ENCODE measurements at regions not wholly inside any gene's neighbourhood (a gene's known extent, or its start where the extent isn't known, plus 50 kb on each side); places are given as distances from the start of the nearest gene placed in this dataset.
"Not testable (repeated sequence)": the region's sequence is repeated elsewhere in the genome, so short reads cannot be mapped to it uniquely, and the experiment has no call there.

GRCh38 chr18:49722477-49722876, 90.9 kb downstream of the ACAA2 start:
- TF ChIP-seq CTCF (IDR thresholded peaks at IDR 0.05; ENCODE audit: unreplicated experiment), result no peak
- DNase-seq (ENCODE audit: unreplicated experiment), result no peak
- Mint-ChIP-seq H3K4me3 (ENCODE audit: unreplicated experiment) (no peak overlapping the region), H3K9me3 (ENCODE audit: unreplicated experiment) (peaks cover 5% of the 10 kb centered on the region), H3K27ac (ENCODE audit: low read depth, unreplicated experiment) (no peak overlapping the region), H3K36me3 (ENCODE audit: insufficient read depth, unreplicated experiment) (no peaks in the 10 kb centered on the region), H3K4me1 (ENCODE audit: insufficient read depth, unreplicated experiment) (no peaks in the 10 kb centered on the region), H3K27me3 (ENCODE audit: insufficient read depth, unreplicated experiment) (no peaks in the 10 kb centered on the region)
- intact Hi-C loops (cut with micrococcal nuclease), result no loop called here
- BruUV-seq (replicated peaks), result no TSS peak
- CTCF ChIA-PET, result interaction anchor here (0.9 kb wide), 1 partner anchor 106 kb away, joined by 5 read pairs; no protein-coding TSS in a partner anchor
- POLR2A ChIA-PET, result interaction anchor here (0.7 to 1.0 kb wide), 2 partner anchors 9 to 66 kb away, joined by 3 read pairs; no protein-coding TSS in a partner anchor

GRCh38 chr18:49721981-49722380, 91.4 kb downstream of the ACAA2 start:
- no peak overlapping the region for H3K4me3 Mint-ChIP-seq (ENCODE audit: unreplicated experiment)
- no peaks in the 10 kb centered on the region for H3K4me1 Mint-ChIP-seq (ENCODE audit: insufficient read depth, unreplicated experiment)
- POLR2A ChIA-PET, result interaction anchor here (0.7 to 1.0 kb wide), 3 partner anchors 7 to 65 kb away, joined by 3 to 4 read pairs (median 3); no protein-coding TSS in a partner anchor
- BruUV-seq (replicated peaks), result no TSS peak
- no peak overlapping the region for H3K27ac Mint-ChIP-seq (ENCODE audit: low read depth, unreplicated experiment)
- H3K27me3 Mint-ChIP-seq (ENCODE audit: insufficient read depth, unreplicated experiment), result no peaks in the 10 kb centered on the region
- H3K36me3 Mint-ChIP-seq (ENCODE audit: insufficient read depth, unreplicated experiment), result no peaks in the 10 kb centered on the region
- CTCF ChIA-PET, result interaction anchor here (0.9 to 1.2 kb wide), 2 partner anchors 9 to 105 kb away, joined by 3 to 5 read pairs; no protein-coding TSS in a partner anchor
- intact Hi-C loops (cut with micrococcal nuclease), result no loop called here
- H3K9me3 Mint-ChIP-seq (ENCODE audit: unreplicated experiment), result peaks cover 6% of the 10 kb centered on the region
- TF ChIP-seq CTCF (IDR thresholded peaks at IDR 0.05; ENCODE audit: unreplicated experiment), result no peak
- no peak for DNase-seq (ENCODE audit: unreplicated experiment)

DNA sequence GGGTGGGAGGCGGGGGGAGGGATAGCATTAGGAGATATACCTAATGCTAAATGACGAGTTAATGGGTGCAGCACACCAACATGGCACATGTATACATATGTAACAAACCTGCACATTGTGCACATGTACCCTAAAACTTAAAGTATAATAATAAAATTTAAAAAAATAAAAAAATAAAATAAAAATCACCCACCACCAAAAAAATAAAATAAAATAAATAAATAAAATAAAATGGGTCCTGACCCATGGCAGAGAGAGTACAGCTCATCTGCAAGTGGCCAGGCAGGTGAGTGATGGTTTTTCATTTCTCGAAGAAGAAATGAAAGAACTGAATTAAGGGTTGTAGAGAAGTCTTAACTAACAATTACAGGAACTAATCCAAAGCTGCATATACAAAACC, 92.4 kb downstream of the ACAA2 start:
- H3K4me1 Mint-ChIP-seq (ENCODE audit: insufficient read depth, unreplicated experiment); DNase-seq (ENCODE audit: unreplicated experiment); H3K27ac Mint-ChIP-seq (ENCODE audit: low read depth, unreplicated experiment); POLR2A ChIA-PET; BruUV-seq (replicated peaks); H3K27me3 Mint-ChIP-seq (ENCODE audit: insufficient read depth, unreplicated experiment); H3K9me3 Mint-ChIP-seq (ENCODE audit: unreplicated experiment); intact Hi-C loops (cut with micrococcal nuclease); H3K4me3 Mint-ChIP-seq (ENCODE audit: unreplicated experiment); H3K36me3 Mint-ChIP-seq (ENCODE audit: insufficient read depth, unreplicated experiment): not testable (repeated sequence)
- CTCF ChIA-PET, result interaction anchor here (1.2 kb wide), 1 partner anchor 10 kb away, joined by 3 read pairs; no protein-coding TSS in a partner anchor

DNA sequence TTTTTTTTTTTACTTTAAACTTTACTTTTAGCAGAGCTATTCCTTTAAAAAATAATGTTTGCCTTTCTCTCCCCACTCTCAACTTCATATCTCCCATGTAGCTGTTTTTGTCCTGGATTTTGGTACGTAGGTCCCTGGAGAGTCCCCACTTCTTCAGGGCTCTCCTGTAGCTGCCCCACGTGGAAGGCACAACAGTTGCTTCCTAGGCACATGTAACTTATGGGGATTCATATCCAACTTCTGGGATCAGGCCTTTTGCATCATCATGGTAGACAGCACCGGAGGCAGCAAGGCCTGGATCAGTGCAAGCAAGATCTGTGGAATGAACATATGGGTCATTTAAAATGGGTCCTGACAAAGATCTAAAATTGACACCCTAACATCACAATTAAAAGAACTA, 95.7 kb downstream of the ACAA2 start:
- BruUV-seq (replicated peaks), result no TSS peak
- Mint-ChIP-seq H3K4me1 (ENCODE audit: insufficient read depth, unreplicated experiment) (no peaks in the 10 kb centered on the region), H3K4me3 (ENCODE audit: unreplicated experiment) (no peak overlapping the region), H3K27me3 (ENCODE audit: insufficient read depth, unreplicated experiment) (peaks cover 13% of the 10 kb centered on the region), H3K9me3 (ENCODE audit: unreplicated experiment) (peaks cover 11% of the 10 kb centered on the region), H3K27ac (ENCODE audit: low read depth, unreplicated experiment) (no peak overlapping the region), H3K36me3 (ENCODE audit: insufficient read depth, unreplicated experiment) (no peaks in the 10 kb centered on the region)
- TF ChIP-seq CTCF (IDR thresholded peaks at IDR 0.05; ENCODE audit: unreplicated experiment), result no peak
- ChIA-PET CTCF (interaction anchor here (0.5 kb wide), 1 partner anchor 158 kb away, joined by 3 read pairs; no protein-coding TSS in a partner anchor), POLR2A (no interaction called here)
- intact Hi-C loops (cut with micrococcal nuclease), result no loop called here
- no peak for DNase-seq (ENCODE audit: unreplicated experiment)

GRCh38 chr18:49716035-49716434, 97.3 kb downstream of the ACAA2 start:
- Mint-ChIP-seq H3K9me3 (ENCODE audit: unreplicated experiment) (peaks cover 11% of the 10 kb centered on the region), H3K27ac (ENCODE audit: low read depth, unreplicated experiment) (no peak overlapping the region), H3K4me1 (ENCODE audit: insufficient read depth, unreplicated experiment) (no peaks in the 10 kb centered on the region), H3K36me3 (ENCODE audit: insufficient read depth, unreplicated experiment) (no peaks in the 10 kb centered on the region), H3K4me3 (ENCODE audit: unreplicated experiment) (no peak overlapping the region), H3K27me3 (ENCODE audit: insufficient read depth, unreplicated experiment) (peaks cover 14% of the 10 kb centered on the region)
- ChIA-PET POLR2A (no interaction called here), CTCF (no interaction called here)
- intact Hi-C loops (cut with micrococcal nuclease), result no loop called here
- no TSS peak for BruUV-seq (replicated peaks)
- no peak for DNase-seq (ENCODE audit: unreplicated experiment)
- TF ChIP-seq CTCF (IDR thresholded peaks at IDR 0.05; ENCODE audit: unreplicated experiment), result no peak

All from MCF 10A (cell line).